Stimulated activated CD4-positive, alpha-beta T cell treated with anti-CD3 and anti-CD28 coated beads, TNF-alpha, amount 100 ng/mL, for 24 hours (primary cell): ENCODE measurements at regions not wholly inside any gene's neighbourhood (a gene's known extent, or its start where the extent isn't known, plus 50 kb on each side); places are given as distances from the start of the nearest gene placed in this dataset.

ENCODE experiments used
- DNase-seq, 3 experiments: peaks; one replicate each; pipeline ENCODE4 v3.0.0-alpha.2; 2020; ENCODE audit warnings: low read depth in 3 of 3

GRCh38 chr18:70459731-70460130 lies 170.9 kb downstream of the SOCS6 start:
- DNase-seq, result no peak

DNA sequence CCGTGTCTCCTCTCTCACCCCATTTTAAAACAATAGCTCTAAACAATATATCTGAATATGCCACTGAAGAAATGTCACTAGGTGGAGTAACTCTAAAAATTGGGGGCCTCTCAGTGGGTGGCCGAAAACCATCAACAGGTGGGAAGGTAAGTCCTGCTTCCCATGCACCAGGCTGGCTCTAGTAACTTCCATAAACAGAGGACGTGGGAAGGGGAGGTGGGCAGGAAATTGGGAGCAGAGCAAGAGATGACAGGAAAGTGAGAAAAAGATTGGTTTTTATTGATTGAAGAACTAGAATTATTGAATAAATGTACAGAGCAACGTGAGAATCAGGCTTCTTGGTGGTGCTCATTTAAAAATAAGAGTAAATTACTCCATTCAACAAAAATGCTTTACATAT lies 170.4 kb downstream of the SOCS6 start:
- no peak for DNase-seq

GRCh38 chr18:70457788-70458187 lies 168.9 kb downstream of the SOCS6 start:
- no peak for DNase-seq

- DNase-seq, result no peak
Observed at GRCh38 chr18:70457223-70457622, 168.4 kb downstream of the SOCS6 start.

DNA sequence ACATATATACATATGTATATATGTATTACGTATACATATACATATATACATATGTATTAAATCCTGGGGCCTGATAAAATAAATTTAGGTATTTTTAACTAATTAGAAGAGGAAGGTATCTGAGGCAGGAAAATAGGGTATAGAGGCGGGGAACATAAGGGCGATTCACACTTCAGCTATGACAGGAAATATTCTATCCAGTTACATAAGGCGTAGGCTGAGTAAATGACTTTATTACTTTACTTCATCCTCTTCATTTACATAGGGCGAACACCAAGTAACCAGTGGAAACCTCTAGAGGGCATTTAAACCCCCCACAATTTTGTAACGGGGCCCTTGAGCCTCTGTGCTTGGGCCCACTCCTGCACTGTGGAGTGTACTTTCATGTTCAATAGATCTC lies 167.5 kb downstream of the SOCS6 start:
- DNase-seq, result no peak

DNA sequence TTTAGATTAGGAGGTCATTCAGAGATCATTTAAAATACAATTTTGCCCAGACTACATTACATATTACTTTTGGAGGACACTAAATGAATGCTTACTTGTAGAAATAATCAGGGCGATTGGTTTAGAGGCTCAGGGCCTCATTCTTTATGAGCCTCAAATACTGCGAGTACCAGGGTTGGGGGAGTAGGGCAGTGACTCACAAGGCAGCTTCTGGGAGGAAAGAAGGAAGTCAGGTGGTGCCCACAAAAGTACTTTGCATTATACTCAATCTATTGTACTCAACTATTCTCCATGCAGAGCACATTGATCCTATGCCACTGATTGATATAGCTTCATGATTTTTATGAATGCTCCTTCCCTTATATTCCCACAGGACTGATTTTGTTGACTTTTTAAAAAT lies 166.9 kb downstream of the SOCS6 start:
- DNase-seq, result no peak

DNA sequence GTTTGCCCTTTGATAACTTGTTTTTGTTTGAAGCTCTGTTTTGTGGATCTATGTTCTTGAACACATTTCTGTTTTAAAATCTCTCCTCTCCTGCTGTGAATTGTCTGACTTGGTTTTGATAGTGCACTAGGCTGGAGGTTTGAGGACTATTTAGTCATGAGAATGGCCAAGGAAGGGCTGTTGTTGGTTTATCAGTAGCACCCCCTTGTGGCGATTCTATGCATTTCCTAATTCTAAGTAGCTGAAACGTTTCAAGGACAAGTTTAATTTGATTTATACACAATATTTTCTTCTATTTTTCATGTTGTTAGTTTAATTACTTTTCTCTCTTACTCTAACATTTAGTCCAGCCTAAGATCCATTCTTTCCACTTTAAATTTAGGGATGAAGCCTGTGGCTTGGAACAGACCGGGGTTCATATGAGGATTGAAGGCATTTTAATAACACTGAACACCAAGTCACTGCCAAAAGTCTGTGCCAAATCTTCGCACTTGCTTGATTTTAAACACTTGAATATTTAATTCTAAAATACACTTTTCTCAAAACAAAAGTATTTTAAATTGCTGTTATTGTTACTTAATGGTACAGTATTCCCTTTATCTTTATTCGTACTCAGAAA lies 166.0 kb downstream of the SOCS6 start:
- DNase-seq, result peak in 1 of 3 experiments; percentile 12

GRCh38 chr18:70453058-70453775 lies 164.4 kb downstream of the SOCS6 start:
- DNase-seq, result no peak

DNA sequence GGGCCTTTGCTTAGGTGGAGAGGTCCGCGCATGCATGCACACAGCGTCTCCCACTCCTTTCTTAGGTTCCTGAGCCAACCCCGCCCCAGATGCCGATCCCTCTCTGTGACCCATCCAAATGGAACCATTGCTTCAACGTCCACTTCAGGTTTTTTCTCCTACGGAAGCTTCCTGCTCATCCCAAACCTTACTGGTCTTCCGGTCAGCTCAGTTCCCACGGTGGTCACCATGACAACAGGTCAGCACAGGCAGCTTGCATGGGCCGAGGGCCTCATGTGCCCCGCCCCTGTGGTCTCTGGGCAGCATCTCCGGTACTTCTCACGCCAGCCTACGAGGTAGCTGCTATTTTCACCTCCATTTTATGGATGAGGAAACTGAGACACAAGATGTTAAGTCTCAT lies 163.7 kb downstream of the SOCS6 start:
- no peak for DNase-seq

- DNase-seq, result no peak
Observed at GRCh38 chr18:70450426-70451253, 161.8 kb downstream of the SOCS6 start.

GRCh38 chr18:70448588-70448987 lies 159.7 kb downstream of the SOCS6 start:
- DNase-seq, result no peak

GRCh38 chr18:70446063-70446462 lies 157.2 kb downstream of the SOCS6 start:
- no peak for DNase-seq

- DNase-seq, result no peak
Observed at GRCh38 chr18:70442933-70443332, 154.1 kb downstream of the SOCS6 start.

GRCh38 chr18:70432804-70433400 lies 144.1 kb downstream of the SOCS6 start:
- no peak for DNase-seq

- no peak for DNase-seq
Observed at GRCh38 chr18:70431203-70431624, 142.4 kb downstream of the SOCS6 start.

- no peak for DNase-seq
Observed at GRCh38 chr18:70430501-70431173, 141.8 kb downstream of the SOCS6 start.

DNA sequence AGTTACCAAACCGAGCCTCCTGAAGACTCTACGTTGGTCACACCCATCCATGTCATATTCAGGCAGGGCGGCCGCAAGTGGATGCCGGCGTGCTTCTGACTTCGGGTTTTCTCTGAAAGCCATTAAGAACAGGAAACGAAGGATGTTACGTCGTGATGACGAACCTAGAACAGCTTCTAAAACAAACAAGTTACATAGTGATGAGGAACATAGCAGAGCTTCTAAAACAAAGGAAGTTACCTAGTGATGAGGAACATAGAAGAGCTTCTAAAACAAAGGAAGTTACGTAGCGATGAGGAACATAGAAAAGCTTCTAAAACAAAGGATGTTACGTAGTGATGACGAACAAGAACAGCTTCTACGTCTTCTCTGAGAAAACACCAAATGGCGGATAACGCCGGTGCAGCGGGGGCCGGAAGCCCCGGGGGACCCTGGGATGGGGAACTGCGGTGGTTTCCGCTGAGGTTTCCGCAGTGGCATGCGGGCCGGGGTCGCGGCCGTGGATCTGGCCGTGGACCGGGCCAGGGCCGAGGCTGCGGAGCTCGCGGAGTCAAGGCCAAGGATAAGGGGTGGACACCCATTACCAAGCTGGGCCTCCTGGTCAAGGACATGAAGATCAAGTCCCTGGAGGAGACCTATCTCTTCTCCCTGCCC lies 141.1 kb downstream of the SOCS6 start:
- no peak for DNase-seq

GRCh38 chr18:70428439-70428838 lies 139.6 kb downstream of the SOCS6 start:
- no peak for DNase-seq

- no peak for DNase-seq
Observed at GRCh38 chr18:70426818-70427217, 138.0 kb downstream of the SOCS6 start.

- no peak for DNase-seq
Observed at GRCh38 chr18:70425236-70425635, 136.4 kb downstream of the SOCS6 start.

DNA sequence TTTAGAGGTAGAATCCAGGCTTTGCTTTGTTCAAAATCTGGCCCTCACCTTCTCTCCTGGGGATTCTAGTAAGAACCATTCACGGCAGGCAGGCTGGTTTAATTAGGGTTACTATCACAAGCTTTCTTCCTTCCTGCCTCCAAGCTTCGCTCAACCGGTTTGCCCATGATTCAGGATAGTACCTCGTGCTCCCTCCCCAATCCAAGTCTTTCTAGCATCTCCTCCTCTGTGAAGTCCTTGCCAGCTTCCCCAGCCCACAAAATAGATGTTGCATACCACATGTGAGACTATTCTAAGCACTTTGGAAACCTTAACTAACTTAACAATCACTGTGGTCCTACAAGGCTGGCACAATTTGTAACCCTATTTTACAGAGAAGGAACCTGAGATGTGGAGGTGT lies 135.1 kb downstream of the SOCS6 start:
- no peak for DNase-seq
